Neuronal stem cell (in vitro differentiated cells): ENCODE measurements at regions not wholly inside any gene's neighbourhood (a gene's known extent, or its start where the extent isn't known, plus 50 kb on each side); places are given as distances from the start of the nearest gene placed in this dataset.
A peak's percentile ranks its signal among the peaks of the same experiment; 100 is the strongest.

Source experiments
- DNase-seq: peaks from one replicate; pipeline ENCODE4 v3.0.0-alpha.2; 2013; ENCODE audit warnings: low spot score
- H2AFZ ChIP-seq: one replicate; pipeline ENCODE4 v1.6.1; 2013; ENCODE audit warnings: mild to moderate bottlenecking, low read length, inconsistent platforms
- H2AK5ac ChIP-seq: 2 replicates; pipeline ENCODE4 v1.6.1; 2013; ENCODE audit warnings: low read depth, mild to moderate bottlenecking, inconsistent platforms, low read length, moderate library complexity, mixed read lengths
- H2BK120ac ChIP-seq: 2 replicates; pipeline ENCODE4 v1.6.1; 2013; ENCODE audit warnings: low read depth, mild to moderate bottlenecking, inconsistent platforms, low read length, moderate library complexity, mixed read lengths
- H2BK12ac ChIP-seq: one replicate; pipeline ENCODE4 v1.6.1; 2013; ENCODE audit warnings: low read length, inconsistent platforms
- H2BK15ac ChIP-seq: 2 replicates; pipeline ENCODE4 v1.6.1; 2013; ENCODE audit warnings: mild to moderate bottlenecking, low read length, inconsistent platforms, mixed read lengths
- H2BK5ac ChIP-seq: one replicate; pipeline ENCODE4 v1.6.1; 2013; ENCODE audit warnings: inconsistent platforms, mild to moderate bottlenecking, low read length, moderate library complexity
- H3K14ac ChIP-seq: one replicate; pipeline ENCODE4 v1.6.1; 2013; ENCODE audit warnings: low read length, inconsistent platforms
- H3K18ac ChIP-seq: 2 replicates; pipeline ENCODE4 v1.6.1; 2013; ENCODE audit warnings: low read length, inconsistent platforms
- H3K23ac ChIP-seq: 2 replicates; pipeline ENCODE4 v1.6.1; 2013; ENCODE audit warnings: low read depth, mild to moderate bottlenecking, mixed read lengths, low read length, inconsistent platforms; ENCODE audit not compliant: poor library complexity
- H3K27ac ChIP-seq: replicated peaks from 3 replicates; pipeline ENCODE4 v1.5.1; 2013; ENCODE audit warnings: low read length, inconsistent platforms
- H3K27me3 ChIP-seq, 3 experiments: 2 replicates each; pipeline ENCODE4 v1.6.1; 2013; ENCODE audit warnings: low read length in 3 of 3, mild to moderate bottlenecking in 2 of 3, inconsistent platforms in 1 of 3, low read depth in 1 of 3, mixed read lengths in 1 of 3, moderate library complexity in 1 of 3; ENCODE audit not compliant: control insufficient read depth in 3 of 3, insufficient read depth in 3 of 3
- H3K36me3 ChIP-seq, 2 donors: replicated peaks in 1 of 2; 2 replicates each; pipeline ENCODE4 v1.6.1; 2013; ENCODE audit warnings: low read length in 2 of 2; ENCODE audit not compliant: control insufficient read depth in 2 of 2, insufficient read depth in 2 of 2
- H3K4ac ChIP-seq: 2 replicates; pipeline ENCODE4 v1.6.1; 2013; ENCODE audit warnings: inconsistent platforms, mild to moderate bottlenecking, low read length, moderate library complexity
- H3K4me1 ChIP-seq, 2 donors: 1 replicate in 1 of 2; 2 replicates in 1 of 2; pipeline ENCODE4 v1.6.1; 2013; ENCODE audit warnings: low read length in 2 of 2, low read depth in 1 of 2; ENCODE audit not compliant: control insufficient read depth in 2 of 2, insufficient read depth in 1 of 2
- H3K4me2 ChIP-seq: one replicate; pipeline ENCODE4 v1.6.1; 2013; ENCODE audit warnings: mild to moderate bottlenecking, low read length, inconsistent platforms; ENCODE audit not compliant: insufficient read depth, poor library complexity, severe bottlenecking
- H3K4me3 ChIP-seq, 2 donors: 2 replicates each; pipeline ENCODE4 v1.5.1; 2013; ENCODE audit warnings: low read length in 2 of 2, mild to moderate bottlenecking in 2 of 2, inconsistent platforms in 1 of 2, moderate library complexity in 1 of 2
- H3K79me1 ChIP-seq: one replicate; pipeline ENCODE4 v1.6.1; 2013; ENCODE audit warnings: low read depth, mild to moderate bottlenecking, inconsistent platforms, low read length, moderate library complexity
- H3K9ac ChIP-seq: one replicate; pipeline ENCODE4 v1.6.1; 2013; ENCODE audit warnings: mild to moderate bottlenecking, low read depth, low read length, inconsistent platforms; ENCODE audit not compliant: poor library complexity
- H3K9me3 ChIP-seq, 2 donors: replicated peaks in 1 of 2; 2 replicates each; pipeline versions ENCODE3 to v1.6.1; 2013; ENCODE audit warnings: low read length in 2 of 2, mild to moderate bottlenecking in 2 of 2, inconsistent platforms in 1 of 2, low read depth in 1 of 2, mixed read lengths in 1 of 2, moderate library complexity in 1 of 2; ENCODE audit not compliant: control insufficient read depth in 2 of 2, insufficient read depth in 1 of 2
- H4K8ac ChIP-seq: one replicate; pipeline ENCODE4 v1.6.1; 2013; ENCODE audit warnings: low read depth, mild to moderate bottlenecking, inconsistent platforms, low read length, moderate library complexity
- H4K91ac ChIP-seq: one replicate; pipeline ENCODE4 v1.6.1; 2013; ENCODE audit warnings: low read length, low read depth, mild to moderate bottlenecking, inconsistent platforms; ENCODE audit not compliant: poor library complexity
- WGBS, 2 donors: extraction: QIAGEN DNeasy Blood & Tissue Kit; methylation state at CpG; one replicate each; pipeline ENCODE4 v1.1.7; 2013; ENCODE audit warnings: missing lambda C conversion rate in 2 of 2, mixed read lengths in 1 of 2; ENCODE audit not compliant: insufficient read length in 2 of 2, insufficient replicate concordance in 1 of 2; ENCODE audit errors: extremely low coverage in 2 of 2; 5-methylcytosine and 5-hydroxymethylcytosine counted together

DNA sequence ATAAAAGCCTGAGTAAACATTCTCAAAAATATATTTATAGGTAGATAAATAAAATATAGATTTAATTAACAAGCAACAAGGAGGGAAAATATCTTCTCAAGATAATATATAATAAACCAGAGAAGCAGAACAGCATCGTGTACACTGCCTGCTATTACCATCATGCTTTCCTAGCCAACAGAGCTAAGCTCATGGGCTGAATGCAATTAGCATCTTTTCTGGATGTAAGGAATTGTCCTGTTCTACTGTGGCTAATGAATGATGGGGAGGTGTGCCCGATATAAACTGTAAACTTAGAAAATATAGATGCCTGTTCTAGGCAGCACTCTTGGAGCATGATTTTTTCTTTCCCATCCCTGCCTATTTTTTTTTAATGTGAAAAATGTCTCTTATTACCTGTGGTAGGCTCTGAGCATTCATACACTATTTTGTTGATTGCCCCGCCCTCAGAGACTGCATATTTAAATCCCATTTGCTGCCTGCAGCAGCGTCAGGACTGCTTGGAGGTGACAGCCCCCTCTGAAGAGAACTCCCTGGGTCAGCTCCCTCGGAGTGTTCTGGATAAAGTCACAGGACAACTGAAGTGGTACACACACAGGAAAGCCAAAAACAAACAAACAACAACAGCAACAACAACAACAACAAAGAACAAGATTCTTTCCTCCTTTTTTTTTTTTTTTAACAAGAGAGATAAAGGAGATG lies 312.3 kb downstream of the SATB1 start:
- no peak overlapping the region for H3K23ac ChIP-seq
- WGBS, 2 donors: no CpG with 5 or more reads among the region's 5 CpGs
- H3K14ac ChIP-seq: no peak overlapping the region
- H2BK12ac ChIP-seq: no peak overlapping the region
- H3K18ac ChIP-seq: no peak overlapping the region
- H2AK5ac ChIP-seq: no peak overlapping the region
- H2AFZ ChIP-seq: no peak overlapping the region
- no peaks in the 10 kb centered on the region for H3K79me1 ChIP-seq
- no peaks in the 10 kb centered on the region for H3K36me3 ChIP-seq
- no peak for DNase-seq
- peaks cover 1 to 5% of the 10 kb centered on the region in 2 donors for H3K4me1 ChIP-seq
- H2BK120ac ChIP-seq: no peak overlapping the region
- no peak overlapping the region for H3K4me3 ChIP-seq
- no peak overlapping the region for H2BK15ac ChIP-seq
- no peak overlapping the region for H2BK5ac ChIP-seq
- no peaks in the 10 kb centered on the region for H3K27me3 ChIP-seq
- H3K4me2 ChIP-seq: no peak overlapping the region
- no peak overlapping the region for H4K91ac ChIP-seq
- H4K8ac ChIP-seq: no peak overlapping the region
- no peak overlapping the region for H3K9ac ChIP-seq
- no peaks in the 10 kb centered on the region for H3K9me3 ChIP-seq
- H3K27ac ChIP-seq: no peak overlapping the region
- no peak overlapping the region for H3K4ac ChIP-seq

DNA sequence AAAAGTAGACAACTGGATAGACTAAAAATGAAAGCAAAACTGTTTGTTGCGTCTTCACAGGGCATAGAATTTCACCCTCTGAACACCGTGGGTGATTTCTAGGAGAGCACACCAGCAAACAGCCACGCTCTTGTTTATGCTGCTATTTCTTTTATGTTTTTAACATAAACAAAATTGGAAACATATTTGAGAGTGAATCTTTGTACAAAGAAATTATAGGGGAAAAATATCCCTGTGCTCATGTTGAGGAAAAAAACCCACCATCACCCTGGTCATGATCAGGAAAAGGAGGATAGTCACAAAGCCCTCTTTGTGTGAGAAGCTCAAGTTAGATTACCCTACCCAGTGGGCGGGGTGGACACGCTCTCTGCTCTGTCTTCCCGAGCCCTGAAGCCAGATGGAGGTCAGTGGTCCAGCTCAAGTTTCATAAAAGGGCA lies 313.3 kb downstream of the SATB1 start:
- H2BK5ac ChIP-seq: no peak overlapping the region
- H3K36me3 ChIP-seq: no peaks in the 10 kb centered on the region
- no peak overlapping the region for H2AK5ac ChIP-seq
- H3K27me3 ChIP-seq: no peaks in the 10 kb centered on the region
- H4K91ac ChIP-seq: no peak overlapping the region
- H2BK12ac ChIP-seq: no peak overlapping the region
- no peak overlapping the region for H3K4ac ChIP-seq
- H3K4me3 ChIP-seq: no peak overlapping the region
- no peak overlapping the region for H3K23ac ChIP-seq
- peak overlapping the region; percentile 56 for H2AFZ ChIP-seq
- no peak overlapping the region for H3K4me2 ChIP-seq
- no peak overlapping the region for H3K14ac ChIP-seq
- H2BK120ac ChIP-seq: no peak overlapping the region
- H3K9me3 ChIP-seq: no peaks in the 10 kb centered on the region
- no peak overlapping the region for H2BK15ac ChIP-seq
- no peak overlapping the region for H4K8ac ChIP-seq
- DNase-seq: no peak
- no peaks in the 10 kb centered on the region for H3K79me1 ChIP-seq
- WGBS, 2 donors: no CpG with 5 or more reads among the region's 6 CpGs
- H3K4me1 ChIP-seq: peaks cover 1 to 5% of the 10 kb centered on the region in 2 donors
- H3K9ac ChIP-seq: no peak overlapping the region
- H3K27ac ChIP-seq: no peak overlapping the region
- no peak overlapping the region for H3K18ac ChIP-seq

- WGBS, 2 donors: no CpG with 5 or more reads among the region's 3 CpGs
- no peak overlapping the region for H3K4ac ChIP-seq
- no peak for DNase-seq
- H2AK5ac ChIP-seq: no peak overlapping the region
- no peak overlapping the region for H2AFZ ChIP-seq
- H2BK15ac ChIP-seq: no peak overlapping the region
- no peak overlapping the region for H3K4me2 ChIP-seq
- no peaks in the 10 kb centered on the region for H3K36me3 ChIP-seq
- H3K27me3 ChIP-seq: no peaks in the 10 kb centered on the region
- H3K79me1 ChIP-seq: no peaks in the 10 kb centered on the region
- H4K8ac ChIP-seq: no peak overlapping the region
- H4K91ac ChIP-seq: no peak overlapping the region
- H3K4me3 ChIP-seq: no peak overlapping the region
- H3K18ac ChIP-seq: no peak overlapping the region
- peaks cover 0 to 6% of the 10 kb centered on the region in 2 donors for H3K4me1 ChIP-seq
- no peak overlapping the region for H2BK5ac ChIP-seq
- H2BK12ac ChIP-seq: no peak overlapping the region
- no peak overlapping the region for H3K27ac ChIP-seq
- no peak overlapping the region for H2BK120ac ChIP-seq
- no peak overlapping the region for H3K14ac ChIP-seq
- H3K9me3 ChIP-seq: peaks cover 0 to 2% of the 10 kb centered on the region in 2 donors
- H3K9ac ChIP-seq: no peak overlapping the region
- no peak overlapping the region for H3K23ac ChIP-seq
These were observed 321.5 kb downstream of the SATB1 start for GRCh38 chr3:18103591-18103990.

- H3K9ac ChIP-seq: no peak overlapping the region
- H3K27me3 ChIP-seq: no peaks in the 10 kb centered on the region
- no peak overlapping the region for H2BK120ac ChIP-seq
- H3K9me3 ChIP-seq: peaks cover 2 to 5% of the 10 kb centered on the region in 2 donors
- H2BK15ac ChIP-seq: no peak overlapping the region
- H2BK12ac ChIP-seq: no peak overlapping the region
- no peak overlapping the region for H3K23ac ChIP-seq
- H2AK5ac ChIP-seq: no peak overlapping the region
- no peak overlapping the region for H3K4ac ChIP-seq
- H3K4me3 ChIP-seq: no peak overlapping the region
- no peak overlapping the region for H3K18ac ChIP-seq
- H4K91ac ChIP-seq: no peak overlapping the region
- H3K4me1 ChIP-seq: peaks cover 0 to 6% of the 10 kb centered on the region in 2 donors
- H3K4me2 ChIP-seq: no peak overlapping the region
- no peak overlapping the region for H3K27ac ChIP-seq
- no peak for DNase-seq
- no peaks in the 10 kb centered on the region for H3K36me3 ChIP-seq
- no peak overlapping the region for H2BK5ac ChIP-seq
- H4K8ac ChIP-seq: no peak overlapping the region
- no peaks in the 10 kb centered on the region for H3K79me1 ChIP-seq
- no peak overlapping the region for H2AFZ ChIP-seq
- H3K14ac ChIP-seq: no peak overlapping the region
These were observed 325.0 kb downstream of the SATB1 start for GRCh38 chr3:18100121-18100520.
